GM21529 (cell line): ENCODE measurements at regions not wholly inside any gene's neighbourhood (a gene's known extent, or its start where the extent isn't known, plus 50 kb on each side); places are given as distances from the start of the nearest gene placed in this dataset.
A peak's percentile ranks its signal among the peaks of the same experiment; 100 is the strongest.
"Not testable (repeated sequence)": the region's sequence is repeated elsewhere in the genome, so short reads cannot be mapped to it uniquely, and the experiment has no call there.

Source experiments
- ATAC-seq: cut with Tn5 transposase; IDR thresholded peaks from one replicate; pipeline ENCODE4 v1.9.1; 2021; ENCODE audit not compliant: unreplicated experiment

DNA sequence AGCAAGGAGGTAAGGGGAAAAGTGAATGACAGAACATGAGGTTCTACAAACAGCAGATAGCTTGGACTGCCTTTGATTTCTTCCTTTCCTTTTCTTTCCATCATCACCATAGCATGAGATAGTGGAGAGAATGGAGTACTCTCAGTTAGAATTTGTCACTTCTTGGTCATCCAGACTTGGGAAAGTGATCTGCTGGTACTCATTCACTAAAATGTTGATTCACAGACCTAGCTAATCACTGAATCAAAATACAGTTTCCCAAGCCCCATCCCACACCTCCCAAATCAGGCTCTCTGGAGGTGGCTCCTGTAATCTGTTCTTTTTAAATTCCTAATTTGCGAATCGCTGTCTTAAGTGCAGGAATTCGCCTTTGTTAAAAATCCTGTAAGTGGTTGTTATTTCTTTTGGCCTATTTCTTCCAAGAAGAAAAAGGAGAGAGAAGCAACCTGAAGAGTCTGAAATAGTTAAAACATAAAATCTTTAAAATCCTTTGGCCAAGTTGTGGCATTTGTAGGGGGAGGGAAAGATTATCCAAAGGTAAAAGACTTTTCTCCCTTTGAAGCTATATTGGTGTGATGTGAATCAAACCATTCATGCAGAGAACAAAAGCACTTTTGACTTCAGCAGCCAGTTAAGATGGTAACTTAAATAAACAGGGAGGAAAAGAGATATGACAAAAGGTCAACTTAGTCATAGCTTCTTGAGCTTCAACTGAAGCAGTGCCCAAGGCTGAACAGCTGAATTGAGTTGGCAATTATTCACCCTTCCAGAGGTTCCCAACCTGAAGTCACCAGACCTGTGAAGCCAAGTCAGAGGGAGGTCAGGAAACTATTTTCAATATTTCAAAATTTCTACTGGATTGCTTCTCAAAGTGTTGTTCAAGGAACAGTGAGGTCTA, 255.1 kb upstream of the KRR1 start:
- no peak for ATAC-seq

DNA sequence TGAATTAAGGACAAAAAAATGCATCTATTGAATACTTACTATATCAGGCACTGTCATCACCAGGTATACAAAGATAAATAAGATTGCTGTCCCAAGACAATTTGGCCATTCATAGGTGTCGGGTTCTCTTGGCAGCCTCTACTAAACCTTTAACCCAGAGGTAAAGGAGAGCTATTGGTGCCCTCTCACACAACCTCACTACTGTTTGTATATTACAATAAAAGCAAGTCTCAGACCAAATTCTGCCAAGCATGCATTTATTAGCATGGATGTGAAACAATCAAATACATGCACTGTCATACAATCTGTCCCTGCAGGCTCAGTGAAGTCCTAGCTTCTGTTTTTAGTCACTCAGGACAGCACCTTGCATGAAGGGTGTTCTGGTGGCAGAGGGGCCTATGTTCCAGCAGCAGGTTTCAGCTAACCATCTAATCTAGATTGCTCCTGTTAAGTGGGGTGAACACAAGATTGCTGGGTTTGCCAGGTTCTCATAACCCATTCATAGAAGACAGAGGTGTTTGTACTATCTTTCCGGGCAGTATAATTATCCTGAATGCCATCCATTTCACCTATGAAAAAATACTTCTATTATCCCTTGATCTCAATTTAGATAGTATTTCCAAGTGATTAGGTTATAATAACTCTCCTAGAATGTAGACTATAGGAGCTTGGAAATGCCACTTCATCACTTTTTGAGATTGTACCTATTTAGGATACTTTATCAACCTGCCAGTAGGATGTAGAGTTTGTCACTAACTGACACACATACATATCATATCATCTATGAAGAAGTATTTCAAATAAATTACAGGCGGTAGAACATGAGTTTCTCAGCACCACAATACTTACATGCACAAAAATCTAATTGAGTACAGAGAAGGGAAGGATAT, 254.0 kb upstream of the KRR1 start:
- ATAC-seq = no peak

DNA sequence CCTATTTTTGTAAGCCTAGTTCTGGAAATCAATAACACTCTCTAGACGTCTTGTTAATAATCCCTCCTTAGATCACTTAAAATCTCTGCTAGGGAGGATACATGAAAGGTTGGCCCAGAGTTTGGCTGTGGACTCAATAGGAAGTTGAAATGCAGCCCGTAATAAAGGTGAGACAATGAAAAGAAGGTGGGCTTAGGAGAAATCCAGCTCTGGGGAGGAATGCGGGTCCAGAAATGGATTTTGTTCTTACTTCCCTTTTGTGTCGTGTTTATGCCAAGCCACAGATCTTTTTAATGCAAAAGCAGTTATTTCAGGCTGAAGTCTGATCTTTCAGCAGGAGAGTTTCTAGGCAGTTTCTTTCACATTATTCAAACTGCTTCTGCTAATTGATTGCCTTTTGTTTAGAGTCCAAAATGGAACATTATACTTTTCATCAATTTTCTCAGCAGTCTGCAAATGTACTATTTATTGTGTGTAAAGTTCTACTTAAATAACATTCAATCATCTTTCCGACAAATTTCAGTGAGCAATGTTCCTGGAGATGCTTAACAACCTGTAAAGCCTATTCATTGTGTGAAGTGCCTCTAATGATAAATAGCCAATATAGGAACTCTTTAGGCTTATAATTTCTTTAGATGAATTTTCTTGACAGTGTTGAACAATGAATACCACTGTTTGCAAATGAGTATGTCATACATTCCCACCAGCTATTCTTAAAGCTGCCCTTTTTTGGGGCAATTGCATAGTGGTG, 252.9 kb upstream of the KRR1 start:
- ATAC-seq = no peak

DNA sequence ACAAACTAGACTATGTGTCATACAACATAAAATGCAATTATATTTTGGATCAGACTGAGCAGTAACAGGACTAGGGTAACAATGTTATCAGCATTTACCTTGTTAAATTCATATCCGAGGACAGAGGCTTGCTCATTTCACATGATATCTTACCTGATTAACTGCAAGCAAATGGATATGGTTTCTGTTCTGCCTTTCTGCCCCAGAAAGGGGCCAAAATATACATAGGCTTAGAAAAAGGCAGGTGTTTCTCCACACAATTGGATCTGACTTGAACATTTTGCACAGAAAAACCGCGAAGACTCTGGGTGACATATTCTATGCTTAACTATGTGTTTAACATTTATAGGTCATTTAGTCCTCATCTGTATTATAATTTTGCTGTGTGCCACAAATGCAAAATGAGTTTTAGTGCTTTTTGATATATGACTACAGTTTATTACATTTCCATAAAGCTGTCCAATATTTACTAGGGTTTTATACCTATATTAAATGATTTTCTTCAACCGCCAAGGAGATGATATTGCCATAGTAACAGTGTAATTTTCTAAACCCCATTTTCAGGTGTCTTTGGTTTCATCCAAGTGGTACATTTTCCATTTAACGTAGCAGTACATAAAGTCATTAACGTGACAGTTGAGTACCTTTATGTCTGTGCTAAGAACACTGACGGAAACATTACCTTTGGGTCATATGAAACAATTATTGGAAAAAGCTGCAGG, 249.3 kb upstream of the KRR1 start:
- ATAC-seq = no peak

DNA sequence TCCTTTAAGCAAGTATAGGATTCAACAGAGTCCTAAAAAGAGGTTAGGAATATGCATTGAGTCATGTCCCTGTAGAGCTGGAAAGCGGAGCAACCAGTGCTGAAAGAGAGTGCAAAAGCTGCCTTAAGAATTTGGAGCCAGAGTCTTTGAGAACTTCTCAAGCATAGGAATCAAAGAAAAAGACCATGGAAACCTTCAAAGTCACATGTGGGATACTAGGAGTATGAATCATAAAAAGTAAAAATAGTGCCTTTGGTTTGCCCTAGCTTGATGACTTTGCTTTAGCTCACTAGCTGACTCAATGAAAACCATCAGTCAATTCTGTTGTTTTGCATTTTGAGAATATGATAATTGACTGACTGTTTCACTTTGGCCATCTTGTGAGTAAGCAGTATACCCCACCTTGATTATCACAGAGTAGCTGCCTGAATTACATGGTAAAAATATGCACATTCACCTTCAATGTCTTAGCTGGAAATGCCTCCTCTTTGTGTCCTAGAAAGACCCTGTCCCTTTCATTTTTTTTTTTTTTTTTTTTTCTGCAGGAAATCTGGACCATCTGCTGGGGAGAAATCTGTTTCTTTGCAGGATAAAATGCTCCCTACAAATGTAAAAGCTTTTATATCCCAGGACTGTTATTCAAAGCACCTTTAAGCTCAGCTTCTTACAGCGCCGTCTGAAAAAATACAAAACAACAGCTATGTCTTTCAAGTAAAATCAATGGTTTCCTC, 248.6 kb upstream of the KRR1 start:
- peak; percentile 61 for ATAC-seq

DNA sequence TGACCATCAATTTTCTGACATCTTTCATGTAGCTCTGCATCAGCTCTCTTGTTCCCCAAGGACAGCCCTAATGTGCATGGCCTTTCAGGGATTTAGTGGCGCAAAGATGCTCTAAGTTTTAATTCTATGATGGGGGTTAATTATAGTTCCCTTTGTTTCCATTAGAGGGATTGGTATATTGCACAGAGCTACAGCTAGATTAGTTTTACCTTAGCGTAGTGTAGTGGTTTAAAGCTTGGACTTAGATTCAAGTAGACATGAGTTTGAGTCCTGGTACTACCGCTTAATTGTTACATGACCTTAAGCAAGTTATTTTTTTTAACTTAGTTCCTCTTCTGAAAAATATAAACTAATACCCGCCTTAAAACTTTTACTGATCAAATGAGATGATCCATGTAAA, 247.8 kb upstream of the KRR1 start:
- no peak for ATAC-seq

DNA sequence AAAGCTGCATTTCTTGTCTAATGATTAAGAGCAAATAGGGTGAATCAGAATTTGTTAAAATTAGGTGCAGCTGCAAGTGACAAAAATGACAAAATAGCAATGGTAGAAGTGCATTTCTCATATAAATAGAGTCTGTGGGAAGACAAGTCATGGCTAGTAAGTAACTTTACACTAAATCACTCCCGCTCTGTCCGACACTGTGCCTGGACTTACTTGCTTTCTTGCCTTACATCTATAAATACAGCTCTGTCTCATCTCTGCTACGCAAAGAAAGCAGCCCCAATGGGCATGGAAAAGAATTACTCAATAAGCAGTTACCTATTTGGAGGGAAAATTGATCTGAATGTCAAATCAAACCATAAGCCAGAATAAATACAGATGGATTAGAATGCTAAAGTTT, 245.4 kb upstream of the KRR1 start:
- ATAC-seq = no peak

DNA sequence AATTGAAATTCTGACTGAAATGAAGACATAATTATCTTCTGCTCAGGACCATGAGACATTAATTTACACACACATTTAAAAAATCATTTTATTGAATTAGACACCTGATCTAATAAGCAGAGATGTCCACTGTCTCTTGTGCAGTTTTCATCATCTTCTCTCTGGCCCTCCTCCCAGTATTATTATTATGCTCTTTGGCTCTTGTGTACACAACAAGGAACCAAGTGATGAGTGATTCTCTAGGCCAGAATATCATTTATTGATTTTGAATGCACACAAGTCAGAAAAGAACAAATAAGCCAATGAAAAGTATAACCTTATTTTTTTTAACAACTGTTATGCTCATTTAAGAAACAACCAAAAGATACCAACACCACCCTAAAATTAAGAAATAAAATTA, 244.7 kb upstream of the KRR1 start:
- ATAC-seq = no peak

DNA sequence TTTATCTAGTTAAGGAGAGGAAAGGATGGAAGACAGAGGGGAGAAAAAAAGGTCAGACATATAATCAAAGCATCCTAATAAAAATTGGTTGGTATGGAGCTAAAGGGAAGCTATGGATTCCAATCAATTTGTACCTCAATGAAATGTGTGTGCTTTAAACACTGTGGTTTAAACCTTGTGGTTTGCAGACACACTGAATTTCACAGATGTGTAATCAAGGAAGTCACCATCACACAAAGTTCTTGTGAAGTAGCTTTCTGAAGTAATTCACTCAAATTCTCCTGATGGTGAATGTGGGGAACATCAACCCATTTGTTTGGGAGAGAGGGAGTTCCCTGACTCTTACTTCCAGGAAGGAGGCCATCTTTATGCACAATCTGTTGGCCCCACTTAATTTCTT, 243.3 kb upstream of the KRR1 start:
- no peak for ATAC-seq

DNA sequence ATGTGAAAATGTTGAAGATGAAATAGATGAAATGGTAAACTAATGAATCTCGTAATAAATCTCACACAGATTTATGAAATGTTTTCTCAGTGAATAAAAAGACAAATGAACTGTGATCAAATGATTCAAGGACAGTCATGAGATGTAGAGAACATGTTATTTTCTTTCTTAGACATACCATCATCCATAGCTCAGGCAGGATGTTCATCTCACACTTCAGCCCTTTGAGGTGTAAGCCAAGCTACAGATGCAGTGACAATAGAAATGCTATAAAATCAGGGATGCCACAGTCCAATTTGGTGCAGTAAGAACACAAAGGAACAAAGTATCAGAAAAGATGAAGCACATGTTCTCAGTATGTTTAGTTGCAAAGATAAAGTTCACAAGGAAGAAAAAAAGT, 242.7 kb upstream of the KRR1 start:
- no peak for ATAC-seq

DNA sequence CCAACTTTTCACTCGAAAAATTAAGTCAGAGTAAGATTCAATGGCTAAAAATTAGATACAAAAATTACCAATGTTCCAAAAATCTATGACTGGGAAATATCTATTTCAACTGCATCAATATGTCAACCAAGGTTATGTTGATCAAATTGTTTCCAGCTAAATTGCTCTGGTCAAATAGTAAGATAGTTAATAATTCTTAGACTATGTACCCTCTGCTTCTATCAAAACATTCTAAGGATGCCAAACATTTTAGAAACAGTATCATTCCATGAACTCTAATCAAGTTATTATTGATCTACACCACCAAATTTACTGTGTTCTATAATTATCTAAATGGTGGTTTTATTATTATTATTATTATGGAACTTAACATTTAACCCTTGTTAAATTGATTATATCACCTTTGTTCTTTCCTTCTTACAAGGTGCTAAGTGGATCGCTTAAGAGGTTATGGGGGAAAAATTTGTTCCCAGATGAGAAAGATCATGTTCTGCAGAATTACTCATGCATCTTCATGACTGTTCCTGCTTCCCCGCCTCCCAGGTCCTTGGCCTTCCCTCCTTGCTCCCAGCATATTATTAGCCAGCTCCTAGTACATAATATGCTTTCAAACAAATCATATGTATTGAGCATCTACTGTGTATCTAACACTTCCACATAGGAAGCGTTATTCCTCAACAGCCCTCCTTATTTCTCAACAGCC, 240.5 kb upstream of the KRR1 start:
- no peak for ATAC-seq

DNA sequence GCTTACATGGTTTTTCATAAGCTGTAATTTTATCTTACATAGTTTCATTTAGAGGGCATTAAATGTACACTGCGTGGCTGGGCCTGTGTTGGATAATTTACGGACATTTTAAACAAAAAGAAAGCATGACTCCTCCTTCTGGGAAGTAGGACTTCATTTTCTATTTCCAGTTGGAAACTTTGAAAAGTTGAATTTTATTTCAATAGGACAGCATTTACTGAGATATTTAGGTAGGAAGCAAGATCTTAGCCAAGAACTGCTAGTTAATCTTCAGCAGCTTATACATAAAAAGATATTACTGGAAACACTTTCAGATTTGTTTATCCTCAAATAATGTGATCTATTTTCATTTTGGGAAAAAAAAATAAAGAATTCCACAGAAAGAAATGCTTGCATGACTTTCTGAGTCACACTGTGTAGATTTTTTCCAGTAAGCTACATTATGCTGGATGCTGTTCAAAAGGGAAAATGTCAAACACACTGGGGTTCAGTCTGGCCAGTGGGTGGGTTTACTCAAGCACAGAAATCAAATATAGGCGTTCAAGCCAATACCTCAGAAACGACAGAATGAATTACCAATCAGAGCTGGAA, 239.4 kb upstream of the KRR1 start:
- ATAC-seq = no peak

DNA sequence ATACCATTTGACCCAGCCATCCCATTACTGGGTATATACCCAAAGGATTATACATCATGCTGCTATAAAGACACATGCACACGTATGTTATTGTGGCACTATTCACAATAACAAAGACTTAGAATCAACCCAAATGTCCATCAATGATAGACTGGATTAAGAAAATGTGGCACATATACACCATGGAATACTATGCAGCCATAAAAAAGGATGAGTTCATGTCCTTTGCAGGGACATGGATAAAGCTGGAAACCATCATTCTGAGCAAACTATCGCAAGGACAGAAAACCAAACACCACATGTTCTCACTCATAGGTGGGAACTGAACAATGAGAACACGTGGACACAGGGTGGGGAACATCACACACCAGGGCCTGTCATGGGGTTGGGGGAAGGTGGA, 237.6 kb upstream of the KRR1 start:
- not testable (repeated sequence) for ATAC-seq

DNA sequence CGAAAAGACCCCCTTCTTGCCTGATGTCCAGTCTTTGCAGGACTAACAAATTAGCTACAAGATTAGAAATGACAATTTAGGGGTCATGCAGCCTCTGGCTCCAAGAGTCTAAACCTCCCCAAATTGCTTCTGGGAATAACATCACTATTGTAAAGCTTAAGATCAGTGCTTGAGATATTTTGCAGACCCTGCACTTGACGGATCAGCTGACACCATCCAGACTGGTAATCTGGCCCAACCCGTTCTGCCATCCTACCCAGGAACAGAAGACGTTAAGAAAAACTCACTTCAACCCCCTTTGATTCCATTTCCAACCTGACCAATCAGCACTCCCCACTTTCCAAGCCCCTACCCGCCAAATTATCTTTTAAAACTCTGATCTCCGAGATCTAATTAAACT, 236.7 kb upstream of the KRR1 start:
- no peak for ATAC-seq

DNA sequence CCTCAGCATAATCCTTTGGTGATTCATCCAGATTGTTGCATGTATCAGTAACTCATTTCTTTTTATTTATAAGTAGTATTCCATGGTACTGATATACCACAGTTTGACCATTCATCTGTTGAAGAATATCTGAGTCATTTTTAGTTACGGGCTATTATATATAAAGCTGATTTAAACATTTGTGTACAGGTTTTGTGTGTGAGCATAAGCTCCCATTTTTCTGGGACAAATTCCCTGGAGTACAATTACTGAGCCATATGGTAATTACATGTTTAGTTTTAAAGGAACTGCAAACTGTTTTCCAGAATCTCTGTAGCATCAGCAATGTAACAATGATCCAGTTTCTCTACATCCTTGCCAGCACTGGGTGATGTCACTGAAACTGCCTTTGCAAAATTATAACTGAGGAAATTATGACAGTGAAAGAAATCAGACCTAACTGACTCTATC, 236.2 kb upstream of the KRR1 start:
- no peak for ATAC-seq

DNA sequence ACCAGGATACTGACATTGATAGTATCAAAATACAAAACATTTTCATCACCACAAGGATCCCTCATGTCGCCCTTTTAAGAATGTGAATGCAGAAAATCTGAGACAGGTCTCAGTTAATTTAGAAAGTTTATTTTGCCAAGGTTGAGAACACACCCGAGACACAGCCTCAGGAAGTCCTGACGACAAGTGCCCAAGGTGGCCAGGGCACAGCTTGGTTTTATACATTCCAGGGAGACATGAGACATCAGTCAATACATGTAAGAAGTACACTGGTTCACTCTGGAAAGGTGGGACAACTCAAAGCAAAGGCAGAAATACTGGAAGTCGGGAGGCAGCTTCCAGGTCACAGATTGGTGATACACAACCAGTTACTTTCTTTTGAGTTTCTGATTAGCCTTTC, 235.2 kb upstream of the KRR1 start:
- ATAC-seq = no peak

DNA sequence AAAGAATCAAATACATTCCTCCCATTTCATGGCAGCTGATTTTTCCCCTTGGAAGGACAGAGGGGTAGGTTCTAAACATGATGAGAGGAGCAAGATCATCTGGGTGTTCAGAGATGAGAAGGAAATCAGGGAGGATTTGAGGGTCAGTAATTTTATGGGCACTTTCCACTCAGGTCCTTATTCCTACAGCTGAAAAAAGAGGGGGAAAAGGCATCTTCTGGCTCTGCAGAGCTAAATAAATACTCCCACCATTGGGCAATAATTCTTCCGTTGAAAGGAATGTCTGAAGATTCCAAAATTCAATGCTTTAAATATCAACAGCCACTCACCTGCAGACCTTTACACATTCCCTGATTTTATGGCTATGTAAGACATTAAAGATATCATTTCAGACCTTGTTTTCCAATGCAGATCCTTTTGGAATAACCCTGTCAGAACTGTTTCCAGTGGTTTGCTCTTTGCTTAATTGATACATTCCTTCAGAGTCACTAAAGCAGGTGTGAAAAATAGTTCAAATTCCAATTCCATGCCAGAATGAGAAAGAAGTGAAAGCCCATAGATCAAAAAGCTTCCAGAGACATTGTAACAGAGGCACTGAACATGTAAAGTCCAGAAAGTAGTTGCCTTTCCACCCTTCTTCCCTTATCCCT, 233.3 kb upstream of the KRR1 start:
- ATAC-seq = no peak

DNA sequence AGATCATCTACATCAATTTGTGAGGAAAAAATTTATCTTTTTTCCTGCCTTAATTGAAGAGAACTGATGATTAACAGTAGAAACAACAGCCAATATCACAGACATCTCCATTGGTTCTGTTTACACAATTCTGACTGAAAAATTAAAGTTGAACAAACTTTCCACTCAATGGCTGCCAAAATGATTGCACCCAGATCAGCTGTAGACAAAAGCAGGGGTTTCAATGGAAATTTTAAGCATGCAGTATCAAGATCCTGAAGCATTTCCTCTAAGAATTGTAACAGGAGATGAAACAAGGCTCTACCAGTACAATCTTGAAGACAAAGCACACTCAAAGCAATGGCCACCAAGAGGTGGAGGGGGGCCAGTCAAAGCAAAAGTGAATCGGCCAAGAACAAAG, 231.6 kb upstream of the KRR1 start:
- no peak for ATAC-seq

DNA sequence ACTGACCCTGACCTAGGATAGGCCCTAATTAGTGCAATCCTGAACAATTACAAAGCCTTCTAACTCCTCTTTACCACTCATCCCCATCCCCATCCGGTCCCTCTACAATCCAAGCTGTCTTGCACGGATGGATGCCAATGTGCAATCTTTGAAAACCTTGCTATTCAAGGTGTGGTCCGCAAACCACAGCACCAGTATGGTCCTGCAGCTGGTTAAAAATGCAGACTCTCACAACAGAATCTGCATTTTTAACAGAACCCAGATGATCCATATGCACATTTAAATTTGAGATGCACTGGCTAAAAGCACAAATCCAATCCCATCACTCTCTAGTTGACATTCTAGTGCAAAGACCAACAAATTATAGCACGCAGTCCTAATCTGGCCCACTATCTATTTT, 230.6 kb upstream of the KRR1 start:
- no peak for ATAC-seq
